Astrocyte (in vitro differentiated cells and primary cell): ENCODE measurements at regions not wholly inside any gene's neighbourhood (a gene's known extent, or its start where the extent isn't known, plus 50 kb on each side); places are given as distances from the start of the nearest gene placed in this dataset.
"Not testable (repeated sequence)": the region's sequence is repeated elsewhere in the genome, so short reads cannot be mapped to it uniquely, and the experiment has no call there.

Experiments
- DNase-seq: peaks from one replicate; pipeline ENCODE4 v3.0.0-alpha.2; 2010; ENCODE audit warnings: low read depth
- FAIRE-seq: peaks from 2 replicates; lab custom pipeline; 2011; peaks lifted over from hg19 to GRCh38; lab: Jason Lieb, UNC
- H2AFZ ChIP-seq: 2 replicates; pipeline ENCODE4 v1.6.0; 2012; ENCODE audit warnings: low read depth, low read length, inconsistent platforms
- H3K27ac ChIP-seq: 2 replicates; pipeline ENCODE4 v1.5.1; 2011; ENCODE audit warnings: low read depth, low read length, inconsistent platforms
- H3K27me3 ChIP-seq: 2 replicates; pipeline ENCODE4 v1.6.0; 2011; ENCODE audit warnings: low read length, inconsistent platforms; ENCODE audit not compliant: insufficient read depth
- H3K36me3 ChIP-seq: 2 replicates; pipeline ENCODE4 v1.5.1; 2011; ENCODE audit warnings: low read length, inconsistent platforms; ENCODE audit not compliant: insufficient read depth
- H3K4me1 ChIP-seq: 2 replicates; pipeline ENCODE4 v1.5.1; 2011; ENCODE audit warnings: low read length, inconsistent platforms; ENCODE audit not compliant: insufficient read depth
- H3K4me2 ChIP-seq: 2 replicates; pipeline ENCODE4 v1.6.0; 2012; ENCODE audit warnings: low read length, inconsistent platforms
- H3K4me3 ChIP-seq: 2 replicates; pipeline ENCODE4 v1.5.1; 2011; ENCODE audit warnings: low read depth, mild to moderate bottlenecking, low read length, inconsistent platforms; ENCODE audit not compliant: insufficient read depth
- H3K79me2 ChIP-seq: 2 replicates; pipeline ENCODE4 v1.6.0; 2012; ENCODE audit warnings: mild to moderate bottlenecking, low read length, inconsistent platforms; ENCODE audit not compliant: insufficient read depth
- H3K9ac ChIP-seq: 2 replicates; pipeline ENCODE4 v1.6.0; 2012; ENCODE audit warnings: mild to moderate bottlenecking, low read length, inconsistent platforms
- H3K9me3 ChIP-seq: 2 replicates; pipeline ENCODE4 v1.5.1; 2012; ENCODE audit warnings: low read depth, mild to moderate bottlenecking, low read length, inconsistent platforms; ENCODE audit not compliant: insufficient read depth
- H4K20me1 ChIP-seq: 2 replicates; pipeline ENCODE4 v1.6.0; 2012; ENCODE audit warnings: low read length, inconsistent platforms; ENCODE audit not compliant: insufficient read depth
- H3K27ac Mint-ChIP-seq: one replicate; pipeline ENCODE4 v1.8.0; 2021; ENCODE audit warnings: mild to moderate bottlenecking, mixed read lengths; ENCODE audit not compliant: unreplicated experiment
- H3K27me3 Mint-ChIP-seq: one replicate; pipeline ENCODE4 v1.8.0; 2021; ENCODE audit warnings: low read depth, mixed read lengths; ENCODE audit not compliant: unreplicated experiment
- H3K36me3 Mint-ChIP-seq: one replicate; pipeline ENCODE4 v1.8.0; 2021; ENCODE audit warnings: low read depth, mixed read lengths; ENCODE audit not compliant: unreplicated experiment
- H3K4me1 Mint-ChIP-seq: one replicate; pipeline ENCODE4 v1.8.0; 2021; ENCODE audit warnings: low read depth, mixed read lengths; ENCODE audit not compliant: unreplicated experiment
- H3K4me3 Mint-ChIP-seq: one replicate; pipeline ENCODE4 v1.8.0; 2021; ENCODE audit warnings: mild to moderate bottlenecking, moderate library complexity, mixed read lengths; ENCODE audit not compliant: unreplicated experiment
- H3K9me3 Mint-ChIP-seq: one replicate; pipeline ENCODE4 v1.8.0; 2021; ENCODE audit warnings: mild to moderate bottlenecking, mixed read lengths; ENCODE audit not compliant: unreplicated experiment
- EZH2 ChIP-seq: IDR thresholded peaks from 2 replicates; pipeline ENCODE4 v1.6.1; 2012; ENCODE audit warnings: mild to moderate bottlenecking, low read length, inconsistent platforms; ENCODE audit not compliant: insufficient read depth
- TF ChIP-seq, protein P1 (sequence below): IDR thresholded peaks from 2 replicates; pipeline ENCODE4 v1.5.1; 2011; ENCODE audit warnings: low read depth, mild to moderate bottlenecking, inconsistent platforms, low read length, moderate library complexity; ENCODE audit not compliant: insufficient read depth

DNA sequence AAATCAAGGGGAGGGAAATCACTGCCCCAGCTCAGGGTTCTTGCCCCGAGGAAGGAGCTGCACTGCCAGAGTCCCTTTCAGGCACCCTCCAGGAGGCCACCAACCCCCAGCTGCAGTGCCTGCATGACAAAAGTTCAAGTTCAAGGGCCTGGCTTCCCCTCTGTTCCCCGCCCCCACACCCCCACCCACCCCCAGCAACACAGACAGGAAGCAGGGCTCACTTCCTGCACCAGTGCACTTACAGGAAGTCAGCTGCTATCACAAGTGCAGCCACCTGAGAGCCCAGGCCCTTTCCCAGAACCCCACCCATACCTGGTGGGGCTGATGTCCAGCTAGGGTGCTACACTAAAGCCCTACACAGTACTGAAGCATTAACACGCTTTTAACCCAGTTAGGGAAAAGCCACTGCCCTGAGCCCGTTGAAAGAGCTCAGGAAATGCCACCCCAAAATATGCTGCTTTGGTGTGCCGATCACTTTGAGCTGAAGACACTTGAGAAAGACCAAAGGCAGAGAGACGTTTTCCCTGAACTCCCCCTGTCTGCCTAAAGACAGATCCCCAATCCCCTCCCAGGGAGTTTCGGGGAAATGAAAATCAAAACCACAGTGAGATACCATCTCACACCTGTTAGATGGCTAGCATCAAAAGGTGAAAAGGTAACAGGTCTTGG lies 109.9 kb upstream of the CAB39 start:
- Histone ChIP-seq H3K27me3 (no peaks in the 10 kb centered on the region), H3K4me2 (no peak overlapping the region), H3K79me2 (no peaks in the 10 kb centered on the region), H4K20me1 (no peaks in the 10 kb centered on the region), H3K27ac (no peak overlapping the region), H2AFZ (no peak overlapping the region), H3K4me1 (no peaks in the 10 kb centered on the region), H3K9me3 (no peaks in the 10 kb centered on the region), H3K4me3 (no peak overlapping the region), H3K36me3 (no peaks in the 10 kb centered on the region), H3K9ac (no peak overlapping the region)
- H3K4me3 Mint-ChIP-seq = no peak overlapping the region
- no peak for TF ChIP-seq EZH2
- TF ChIP-seq, protein P1, sequence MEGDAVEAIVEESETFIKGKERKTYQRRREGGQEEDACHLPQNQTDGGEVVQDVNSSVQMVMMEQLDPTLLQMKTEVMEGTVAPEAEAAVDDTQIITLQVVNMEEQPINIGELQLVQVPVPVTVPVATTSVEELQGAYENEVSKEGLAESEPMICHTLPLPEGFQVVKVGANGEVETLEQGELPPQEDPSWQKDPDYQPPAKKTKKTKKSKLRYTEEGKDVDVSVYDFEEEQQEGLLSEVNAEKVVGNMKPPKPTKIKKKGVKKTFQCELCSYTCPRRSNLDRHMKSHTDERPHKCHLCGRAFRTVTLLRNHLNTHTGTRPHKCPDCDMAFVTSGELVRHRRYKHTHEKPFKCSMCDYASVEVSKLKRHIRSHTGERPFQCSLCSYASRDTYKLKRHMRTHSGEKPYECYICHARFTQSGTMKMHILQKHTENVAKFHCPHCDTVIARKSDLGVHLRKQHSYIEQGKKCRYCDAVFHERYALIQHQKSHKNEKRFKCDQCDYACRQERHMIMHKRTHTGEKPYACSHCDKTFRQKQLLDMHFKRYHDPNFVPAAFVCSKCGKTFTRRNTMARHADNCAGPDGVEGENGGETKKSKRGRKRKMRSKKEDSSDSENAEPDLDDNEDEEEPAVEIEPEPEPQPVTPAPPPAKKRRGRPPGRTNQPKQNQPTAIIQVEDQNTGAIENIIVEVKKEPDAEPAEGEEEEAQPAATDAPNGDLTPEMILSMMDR = no peak
- peaks cover 26% of the 10 kb centered on the region for H3K27me3 Mint-ChIP-seq
- peaks cover 16% of the 10 kb centered on the region for H3K9me3 Mint-ChIP-seq
- DNase-seq (no peak), FAIRE-seq (no peak)
- H3K27ac Mint-ChIP-seq = no peak overlapping the region
- H3K4me1 Mint-ChIP-seq = no peaks in the 10 kb centered on the region
- peaks cover 2% of the 10 kb centered on the region for H3K36me3 Mint-ChIP-seq

DNA sequence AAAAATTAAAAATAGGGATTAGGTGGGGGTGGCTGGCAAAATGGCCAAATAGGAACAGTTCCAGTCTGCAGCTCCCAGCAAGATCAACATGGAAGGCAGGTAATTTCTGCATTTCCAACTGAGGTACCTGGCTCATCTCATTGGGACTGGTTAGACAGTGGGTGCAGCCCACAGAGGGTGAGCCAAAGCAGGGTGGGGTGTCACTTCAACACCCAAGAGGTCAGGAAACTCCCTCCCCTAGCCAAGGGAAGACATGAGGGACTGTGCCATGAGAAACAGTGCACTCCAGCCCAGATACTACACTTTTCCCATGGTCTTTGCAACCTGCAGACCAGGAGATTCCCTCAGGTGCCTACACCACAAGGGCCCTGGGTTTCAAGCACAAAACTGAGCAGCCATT lies 109.3 kb upstream of the CAB39 start:
- FAIRE-seq, H3K9me3 ChIP-seq, H3K27ac ChIP-seq, H3K9ac ChIP-seq, H3K79me2 ChIP-seq, H4K20me1 ChIP-seq, H3K4me1 ChIP-seq, DNase-seq, H3K27ac Mint-ChIP-seq, H3K4me1 Mint-ChIP-seq, H3K4me3 ChIP-seq, H2AFZ ChIP-seq, H3K4me2 ChIP-seq, H3K27me3 ChIP-seq, H3K4me3 Mint-ChIP-seq, H3K36me3 Mint-ChIP-seq, H3K36me3 ChIP-seq: not testable (repeated sequence)
- Mint-ChIP-seq H3K27me3 (peaks cover 26% of the 10 kb centered on the region), H3K9me3 (peaks cover 16% of the 10 kb centered on the region)

DNA sequence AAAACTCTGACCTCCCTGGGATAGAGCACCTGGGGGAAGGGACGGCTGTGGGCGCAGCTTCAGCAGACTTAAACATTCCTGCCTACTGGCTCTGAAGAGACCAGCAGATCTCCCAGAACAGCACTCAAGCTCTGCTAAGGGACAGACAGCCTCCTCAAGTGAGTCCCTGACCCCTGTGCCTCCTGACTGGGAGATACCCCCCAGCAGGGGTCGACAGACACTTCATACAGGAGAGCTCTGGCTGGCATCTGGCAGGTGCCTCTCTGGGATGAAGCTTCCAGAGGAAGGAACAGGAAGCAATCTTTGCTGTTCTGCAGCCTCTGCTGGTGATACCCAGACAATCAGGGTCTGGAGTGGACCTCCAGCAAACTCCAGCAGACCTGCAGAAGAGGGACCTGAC lies 108.5 kb upstream of the CAB39 start:
- not testable (repeated sequence) for H3K4me3 Mint-ChIP-seq, H3K4me1 ChIP-seq, H3K27ac ChIP-seq, H3K9ac ChIP-seq, H3K4me1 Mint-ChIP-seq, H3K36me3 Mint-ChIP-seq, H3K27me3 ChIP-seq, H3K4me2 ChIP-seq, H3K36me3 ChIP-seq, FAIRE-seq, H4K20me1 ChIP-seq, DNase-seq, H3K27ac Mint-ChIP-seq, H3K79me2 ChIP-seq, H2AFZ ChIP-seq, H3K9me3 ChIP-seq, H3K4me3 ChIP-seq
- Mint-ChIP-seq H3K9me3 (peaks cover 17% of the 10 kb centered on the region), H3K27me3 (peaks cover 26% of the 10 kb centered on the region)
